HepG2 (cell line): ENCODE measurements at regions not wholly inside any gene's neighbourhood (a gene's known extent, or its start where the extent isn't known, plus 50 kb on each side); places are given as distances from the start of the nearest gene placed in this dataset.

ENCODE experiments used
- ATAC-seq: fragments of 200-7000 bp; cut with Tn5 transposase; 3 replicates; pipeline ENCODE4 v1.9.1; 2020; ENCODE audit warnings: mild to moderate bottlenecking, moderate library complexity
- BruUV-seq: library from RNA; stranded (reverse); fragments of 400-500 nt; replicated peaks from 2 replicates; lab custom pipeline; 2021; lab: Mats Ljungman, UMichigan
- CTCF ChIA-PET: fragments of 300-600 bp; formaldehyde crosslinking; extraction: SDS; loops from one replicate; lab custom pipeline; 2021; ENCODE audit warnings: low total read pairs, inconsistent platforms, low intra/inter-chr PET ratio; lab: Yijun Ruan, JAX
- POLR2A ChIA-PET: fragments of 350-600 bp; sonication (Branson Sonifier 250); formaldehyde crosslinking; loops from one replicate; lab custom pipeline; 2020; ENCODE audit warnings: antibody characterized with exemption, inconsistent platforms; lab: Yijun Ruan, JAX
- DNase-seq: peaks from one replicate; pipeline ENCODE4 v3.0.0-alpha.2; 2015; ENCODE audit warnings: low spot score
- FAIRE-seq: peaks from 3 replicates; lab custom pipeline; 2011; peaks lifted over from hg19 to GRCh38; lab: Jason Lieb, UNC
- H2AFZ ChIP-seq: one replicate; pipeline ENCODE4 v1.6.1; 2011; ENCODE audit warnings: low read length, inconsistent platforms
- H3K27ac ChIP-seq: fragments of 300-600 bp; 3 replicates; pipeline ENCODE4 v1.8.0; 2011; ENCODE audit warnings: mixed run types, mild to moderate bottlenecking, mixed read lengths, low read length, inconsistent platforms; ENCODE audit not compliant: insufficient read depth; ENCODE audit errors: extremely low read length
- H3K27me3 ChIP-seq, 2 experiments: fragments of 200-600 bp in 1 of 2; 2 replicates in 1 of 2; 3 replicates in 1 of 2; pipeline versions ENCODE4 v1.6.0 to v1.8.0; 2011; ENCODE audit warnings: low read length in 2 of 2, mild to moderate bottlenecking in 2 of 2, moderate library complexity in 2 of 2, inconsistent platforms in 1 of 2; ENCODE audit not compliant: insufficient read depth in 2 of 2, control insufficient read depth in 1 of 2
- H3K36me3 ChIP-seq, 2 experiments: fragments of 200-600 bp in 1 of 2; replicated peaks in 1 of 2; 2 replicates in 1 of 2; 3 replicates in 1 of 2; pipeline versions ENCODE4 v1.5.1 to v1.8.0; 2011; ENCODE audit warnings: low read length in 2 of 2, inconsistent platforms in 1 of 2; ENCODE audit not compliant: insufficient read depth in 2 of 2, control insufficient read depth in 1 of 2
- H3K4me1 ChIP-seq: 2 replicates; pipeline ENCODE4 v1.5.1; 2012; ENCODE audit warnings: low read length, inconsistent platforms; ENCODE audit not compliant: insufficient read depth
- H3K4me2 ChIP-seq: 2 replicates; pipeline ENCODE4 v1.6.0; 2011; ENCODE audit warnings: low read depth, low read length, inconsistent platforms
- H3K4me3 ChIP-seq, 3 experiments: fragments of 200-600 bp in 1 of 3; sonication (generic), shearing (Covaris generic) in 1 of 3; replicated peaks in 1 of 3; 2 replicates each; pipeline ENCODE4 v1.5.1; 2011 to 2016; ENCODE audit warnings: low read length in 3 of 3, inconsistent platforms in 2 of 3, low read depth in 2 of 3, mild to moderate bottlenecking in 2 of 3, control low read depth in 1 of 3, mixed read lengths in 1 of 3; ENCODE audit not compliant: insufficient read depth in 1 of 3
- H3K79me2 ChIP-seq: one replicate; pipeline ENCODE4 v1.6.1; 2011; ENCODE audit warnings: low read length, inconsistent platforms; ENCODE audit not compliant: insufficient read depth
- H3K9ac ChIP-seq: 2 replicates; pipeline ENCODE4 v1.6.0; 2011; ENCODE audit warnings: mild to moderate bottlenecking, low read depth, low read length, inconsistent platforms; ENCODE audit not compliant: insufficient read depth
- H3K9me3 ChIP-seq: 2 replicates; pipeline ENCODE4 v1.5.1; 2012; ENCODE audit warnings: mild to moderate bottlenecking, low read length
- H4K20me1 ChIP-seq: 2 replicates; pipeline ENCODE4 v1.6.0; 2011; ENCODE audit warnings: inconsistent platforms, mild to moderate bottlenecking, low read length, moderate library complexity; ENCODE audit not compliant: insufficient read depth
- EED ChIP-seq: sonication (generic); formaldehyde crosslinking; IDR thresholded peaks from 2 replicates; pipeline ENCODE4 v1.5.0; 2020; ENCODE audit warnings: mild to moderate bottlenecking, missing genetic modification reagents
- HDAC2 ChIP-seq: sonication (generic); formaldehyde crosslinking; IDR thresholded peaks from 2 replicates; pipeline ENCODE4 v1.4.0; 2020; ENCODE audit warnings: missing genetic modification reagents
- HOXD1 ChIP-seq: sonication (generic); formaldehyde crosslinking; IDR thresholded peaks from 2 replicates; pipeline ENCODE4 v1.5.0; 2020; ENCODE audit warnings: missing genetic modification reagents
- KDM1A ChIP-seq: IDR thresholded peaks from 2 replicates; pipeline ENCODE4 v1.6.1; 2016; ENCODE audit warnings: missing compliant biosample characterization
- NFYC ChIP-seq: IDR thresholded peaks from 2 replicates; pipeline ENCODE4 v1.6.1; 2016; ENCODE audit warnings: missing genetic modification reagents, missing compliant biosample characterization
- SIN3A ChIP-seq: IDR thresholded peaks from 2 replicates; pipeline ENCODE4 v1.6.1; 2011; ENCODE audit warnings: low read depth, mild to moderate bottlenecking, control low read depth, low read length, borderline replicate concordance
- TP53 ChIP-seq: sonication (generic); formaldehyde crosslinking; conservative IDR thresholded peaks from 2 replicates; pipeline ENCODE4 v1.4.0; 2020; ENCODE audit warnings: missing genetic modification reagents
- ZFP37 ChIP-seq: sonication (generic); formaldehyde crosslinking; IDR thresholded peaks from 2 replicates; pipeline ENCODE4 v1.4.0; 2020; ENCODE audit warnings: missing genetic modification reagents, borderline replicate concordance
- ZIK1 ChIP-seq: sonication (generic); formaldehyde crosslinking; IDR thresholded peaks from 2 replicates; pipeline ENCODE4 v1.5.0; 2020; ENCODE audit warnings: mild to moderate bottlenecking, low read depth, missing genetic modification reagents, borderline replicate concordance
- ZNF282 ChIP-seq: fragments of 450-650 bp; IDR thresholded peaks from 2 replicates; pipeline ENCODE4 v1.6.1; 2018; ENCODE audit not compliant: partially characterized antibody
- ZNF766 ChIP-seq: sonication (generic); formaldehyde crosslinking; IDR thresholded peaks from 2 replicates; pipeline ENCODE4 v1.5.0; 2020; ENCODE audit warnings: missing genetic modification reagents, borderline replicate concordance
- ZNF883 ChIP-seq: sonication (generic); formaldehyde crosslinking; IDR thresholded peaks from 2 replicates; pipeline ENCODE4 v1.5.1; 2020; ENCODE audit warnings: mild to moderate bottlenecking, missing genetic modification reagents; ENCODE audit errors: not compliant biosample characterization
- WGBS: methylation state at CpG from one replicate; pipeline ENCODE4 v1.1.6; 2017; ENCODE audit warnings: low lambda C conversion rate; 5-methylcytosine and 5-hydroxymethylcytosine counted together
- in situ Hi-C: cut with HindIII; loops from 2 replicates; pipeline ENCODE4 v1.10.0; 2017; ENCODE audit warnings: low pct_unique_long_range_greater_than_20kb; ENCODE audit not compliant: extremely low pct_ligation_motif_present
- intact Hi-C: fragments of 100-400 bp; cut with micrococcal nuclease; formaldehyde crosslinking; loops from one replicate; pipeline ENCODE4 v1.10.0; 2022; ENCODE audit not compliant: unreplicated experiment
- TF ChIP-seq, protein P1 (sequence below): IDR thresholded peaks from 2 replicates; pipeline ENCODE4 v1.4.0; 2020; ENCODE audit warnings: mild to moderate bottlenecking, missing genetic modification reagents
- TF ChIP-seq, protein P2 (sequence below): sonication (generic); formaldehyde crosslinking; IDR thresholded peaks from 2 replicates; pipeline ENCODE4 v1.8.1; 2023; ENCODE audit warnings: missing genetic modification reagents, mild to moderate bottlenecking, borderline replicate concordance

DNA sequence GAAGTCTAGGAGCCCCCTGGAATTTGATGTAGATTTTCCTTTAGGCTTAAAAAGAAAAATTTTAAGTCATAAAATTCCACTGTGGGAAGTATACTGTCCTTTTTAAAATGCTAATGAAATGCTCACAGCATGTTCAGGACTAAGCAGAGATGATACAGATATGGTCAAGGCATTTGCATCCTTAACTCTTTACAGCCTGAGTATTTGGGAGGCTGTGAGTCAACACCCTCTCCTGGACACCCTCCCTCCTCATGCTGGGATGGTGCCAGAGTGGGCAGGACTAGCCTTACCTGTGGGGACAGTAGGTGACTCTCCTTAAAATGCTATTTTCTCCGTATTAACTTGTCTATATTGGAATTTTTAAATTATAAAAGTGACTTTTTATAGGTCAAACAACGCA lies 197.4 kb upstream of the ELL2 start:
- ATAC-seq, result no peak
- BruUV-seq, result no TSS peak
- ChIA-PET CTCF (no interaction called here), POLR2A (no interaction called here)
- Histone ChIP-seq H3K27ac (no peak overlapping the region), H2AFZ (no peak overlapping the region), H3K27me3 (no peaks in the 10 kb centered on the region), H3K4me1 (no peaks in the 10 kb centered on the region), H3K4me3 (no peak overlapping the region), H3K4me2 (no peak overlapping the region), H3K36me3 (no peaks in the 10 kb centered on the region; a peak in 1 of 5 replicates), H3K9ac (no peak overlapping the region), H3K79me2 (no peaks in the 10 kb centered on the region), H3K9me3 (no peaks in the 10 kb centered on the region), H4K20me1 (no peaks in the 10 kb centered on the region)
- in situ Hi-C loops (no loop called here), intact Hi-C loops (no loop called here)
- TF ChIP-seq HDAC2 (CRISPR knock-in tag) (no peak), SIN3A (no peak), KDM1A (CRISPR knock-in tag) (no peak), NFYC (CRISPR knock-in tag) (no peak), EED (no peak), TP53 (CRISPR knock-in tag) (no peak), ZFP37 (no peak), ZNF282 (no peak), ZNF766 (CRISPR knock-in tag) (no peak), ZNF883 (CRISPR knock-in tag) (no peak), ZIK1 (CRISPR knock-in tag) (no peak), HOXD1 (CRISPR knock-in tag) (no peak)
- TF ChIP-seq, protein P1, sequence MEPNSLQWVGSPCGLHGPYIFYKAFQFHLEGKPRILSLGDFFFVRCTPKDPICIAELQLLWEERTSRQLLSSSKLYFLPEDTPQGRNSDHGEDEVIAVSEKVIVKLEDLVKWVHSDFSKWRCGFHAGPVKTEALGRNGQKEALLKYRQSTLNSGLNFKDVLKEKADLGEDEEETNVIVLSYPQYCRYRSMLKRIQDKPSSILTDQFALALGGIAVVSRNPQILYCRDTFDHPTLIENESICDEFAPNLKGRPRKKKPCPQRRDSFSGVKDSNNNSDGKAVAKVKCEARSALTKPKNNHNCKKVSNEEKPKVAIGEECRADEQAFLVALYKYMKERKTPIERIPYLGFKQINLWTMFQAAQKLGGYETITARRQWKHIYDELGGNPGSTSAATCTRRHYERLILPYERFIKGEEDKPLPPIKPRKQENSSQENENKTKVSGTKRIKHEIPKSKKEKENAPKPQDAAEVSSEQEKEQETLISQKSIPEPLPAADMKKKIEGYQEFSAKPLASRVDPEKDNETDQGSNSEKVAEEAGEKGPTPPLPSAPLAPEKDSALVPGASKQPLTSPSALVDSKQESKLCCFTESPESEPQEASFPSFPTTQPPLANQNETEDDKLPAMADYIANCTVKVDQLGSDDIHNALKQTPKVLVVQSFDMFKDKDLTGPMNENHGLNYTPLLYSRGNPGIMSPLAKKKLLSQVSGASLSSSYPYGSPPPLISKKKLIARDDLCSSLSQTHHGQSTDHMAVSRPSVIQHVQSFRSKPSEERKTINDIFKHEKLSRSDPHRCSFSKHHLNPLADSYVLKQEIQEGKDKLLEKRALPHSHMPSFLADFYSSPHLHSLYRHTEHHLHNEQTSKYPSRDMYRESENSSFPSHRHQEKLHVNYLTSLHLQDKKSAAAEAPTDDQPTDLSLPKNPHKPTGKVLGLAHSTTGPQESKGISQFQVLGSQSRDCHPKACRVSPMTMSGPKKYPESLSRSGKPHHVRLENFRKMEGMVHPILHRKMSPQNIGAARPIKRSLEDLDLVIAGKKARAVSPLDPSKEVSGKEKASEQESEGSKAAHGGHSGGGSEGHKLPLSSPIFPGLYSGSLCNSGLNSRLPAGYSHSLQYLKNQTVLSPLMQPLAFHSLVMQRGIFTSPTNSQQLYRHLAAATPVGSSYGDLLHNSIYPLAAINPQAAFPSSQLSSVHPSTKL (CRISPR knock-in tag), result no peak
- TF ChIP-seq, protein P2, sequence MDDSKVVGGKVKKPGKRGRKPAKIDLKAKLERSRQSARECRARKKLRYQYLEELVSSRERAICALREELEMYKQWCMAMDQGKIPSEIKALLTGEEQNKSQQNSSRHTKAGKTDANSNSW (CRISPR knock-in tag), result no peak
- no peak for DNase-seq
- WGBS, result 94% methylated on average over 2 of the region's 2 CpGs
- no peak for FAIRE-seq
